HG03354 (cell line): ENCODE measurements at regions not wholly inside any gene's neighbourhood (a gene's known extent, or its start where the extent isn't known, plus 50 kb on each side); places are given as distances from the start of the nearest gene placed in this dataset.

Experiments used
- ATAC-seq: cut with Tn5 transposase; IDR thresholded peaks from one replicate; pipeline ENCODE4 v1.9.1; 2021; ENCODE audit warnings: mild to moderate bottlenecking; ENCODE audit not compliant: unreplicated experiment, poor library complexity, severe bottlenecking

- no peak for ATAC-seq
Measured at GRCh38 chr1:108051631-108052377, 86.8 kb upstream of the VAV3 start.

DNA sequence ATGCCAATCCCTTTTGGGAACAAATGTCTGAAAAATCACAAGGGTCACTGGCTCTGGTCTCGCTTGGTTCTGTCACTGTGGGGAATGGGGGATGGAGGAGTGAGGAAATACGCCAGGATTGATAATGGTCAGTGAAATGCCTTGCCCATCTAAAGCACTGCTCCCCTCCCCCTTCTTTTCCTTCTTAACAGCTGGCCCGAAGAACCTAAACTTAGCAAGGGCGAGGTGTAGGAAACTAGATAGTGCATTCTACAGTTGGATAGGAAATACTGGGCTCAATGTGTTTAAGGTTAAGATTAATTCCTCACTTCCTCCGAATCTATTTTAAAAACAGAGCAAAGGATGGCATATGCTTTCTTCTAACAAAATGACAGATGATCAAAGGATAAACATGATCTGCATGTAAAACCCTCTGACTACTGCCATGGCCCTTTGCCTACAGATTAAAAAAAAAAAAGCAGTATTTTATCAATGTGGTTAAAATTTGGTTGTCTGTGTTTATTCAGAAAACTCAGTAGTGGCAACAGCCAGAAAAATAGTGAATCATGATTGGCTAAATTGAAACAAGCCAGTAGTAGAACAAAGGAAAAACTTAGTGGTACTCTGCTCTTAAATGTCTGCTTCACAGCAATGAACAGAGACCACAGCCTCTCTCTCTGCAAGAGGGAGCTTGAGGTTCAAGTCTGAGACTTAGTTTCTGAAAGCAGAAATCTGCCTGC lies 86.1 kb upstream of the VAV3 start:
- no peak for ATAC-seq

DNA sequence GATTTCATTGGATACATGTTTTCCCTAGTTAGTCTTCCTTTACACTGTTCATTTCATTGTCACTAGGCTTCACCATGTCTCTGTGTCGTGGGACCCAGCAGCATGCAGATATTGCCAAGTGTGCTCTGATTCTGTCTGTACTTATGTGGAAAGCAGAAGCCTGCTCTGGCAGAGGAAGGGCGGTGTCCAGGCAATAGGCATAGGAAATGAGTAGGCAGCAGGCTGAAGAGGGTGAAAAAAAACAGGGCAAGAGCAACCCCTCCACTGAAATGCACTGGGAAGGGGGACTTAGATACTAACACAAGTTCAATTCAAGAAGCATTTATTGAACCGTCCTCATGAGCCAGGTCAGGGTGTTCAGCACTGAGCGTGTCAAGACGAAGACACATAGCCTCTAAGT lies 85.2 kb upstream of the VAV3 start:
- no peak for ATAC-seq

- no peak for ATAC-seq
Measured at GRCh38 chr1:108049178-108049819, 84.3 kb upstream of the VAV3 start.

DNA sequence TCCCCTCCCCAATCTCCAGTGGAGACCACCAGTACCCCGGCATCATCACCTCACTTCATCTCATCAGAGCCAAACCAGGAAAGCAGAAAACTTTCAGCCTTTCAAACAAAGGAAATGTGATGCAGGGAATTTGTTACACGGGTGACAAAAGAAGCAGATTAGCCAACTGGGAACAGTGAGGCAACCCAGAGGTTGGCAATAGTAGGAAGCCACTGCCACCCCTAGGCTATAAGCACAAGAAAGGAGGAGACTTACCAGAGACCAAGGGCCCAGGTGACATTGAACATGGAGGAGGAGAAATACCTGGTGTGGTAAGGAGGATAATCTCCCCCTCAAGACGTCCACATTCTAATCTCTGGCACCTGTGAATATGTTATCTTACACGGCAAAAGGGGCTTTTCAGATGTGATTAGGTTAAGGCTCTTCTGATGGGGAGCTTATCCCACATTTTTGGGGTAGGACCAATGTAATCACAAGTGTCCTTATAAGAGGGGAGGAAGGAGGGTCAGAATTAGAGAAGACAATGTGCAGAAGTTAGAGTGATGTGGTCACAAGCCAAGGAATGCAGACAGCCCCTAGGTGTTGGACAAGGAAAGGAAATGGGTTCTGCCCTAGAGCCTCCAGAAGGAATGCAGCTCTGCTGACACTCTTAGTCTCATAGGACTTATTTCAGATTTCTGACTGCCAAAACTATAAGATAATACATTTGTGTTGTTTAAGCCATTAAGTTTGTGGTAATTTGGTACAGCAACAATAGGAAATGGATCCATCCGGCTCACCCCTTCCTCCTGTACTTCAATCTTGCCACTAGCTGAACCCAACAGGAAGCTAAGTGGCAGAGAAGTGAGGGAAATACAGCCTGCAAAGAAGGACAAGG lies 83.6 kb upstream of the VAV3 start:
- no peak for ATAC-seq

GRCh38 chr1:108047085-108047484 lies 82.1 kb upstream of the VAV3 start:
- ATAC-seq: no peak

- ATAC-seq: no peak
Measured at GRCh38 chr1:108046026-108046425, 81.0 kb upstream of the VAV3 start.

DNA sequence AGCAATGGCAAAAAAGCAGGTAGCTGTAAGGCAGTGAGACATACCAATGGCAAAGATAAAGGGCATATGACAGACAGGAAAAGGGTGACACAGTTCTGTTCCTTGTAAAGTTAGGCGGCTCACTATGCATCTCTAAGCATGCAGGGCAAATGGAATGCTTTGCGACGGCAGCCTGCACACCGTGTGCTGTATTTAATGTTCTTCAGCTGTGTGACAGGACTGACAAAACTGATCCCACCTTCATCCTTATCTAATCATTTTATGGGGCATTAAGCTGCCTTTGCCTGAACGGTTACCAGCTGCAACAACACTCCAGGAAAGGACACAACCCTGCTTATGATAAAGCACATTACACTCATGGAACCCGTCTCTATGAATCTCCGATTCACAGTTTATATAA lies 80.5 kb upstream of the VAV3 start:
- no peak for ATAC-seq

- ATAC-seq: no peak
Measured at GRCh38 chr1:108044318-108044717, 79.3 kb upstream of the VAV3 start.

- ATAC-seq: no peak
Measured at GRCh38 chr1:108043707-108044106, 78.7 kb upstream of the VAV3 start.

DNA sequence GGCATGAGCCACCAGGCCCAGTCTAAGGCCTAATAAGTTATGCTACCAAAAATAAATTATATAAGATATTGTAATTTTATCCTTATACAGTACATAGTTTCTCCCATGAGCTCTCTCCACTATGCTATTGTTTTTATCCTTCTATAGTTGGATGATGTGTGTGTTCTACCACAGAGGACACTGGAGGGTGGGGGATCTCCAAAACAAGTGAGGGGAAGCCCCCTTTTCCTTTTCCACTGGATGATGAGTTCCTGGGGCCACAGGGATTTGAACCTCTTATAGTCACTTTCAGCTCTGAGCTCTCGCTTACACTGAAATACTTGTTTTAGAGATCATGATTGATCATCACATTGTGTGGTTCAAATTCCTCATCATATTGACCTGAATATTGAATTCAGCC lies 77.6 kb upstream of the VAV3 start:
- no peak for ATAC-seq

GRCh38 chr1:108041360-108042142 lies 76.6 kb upstream of the VAV3 start:
- no peak for ATAC-seq

DNA sequence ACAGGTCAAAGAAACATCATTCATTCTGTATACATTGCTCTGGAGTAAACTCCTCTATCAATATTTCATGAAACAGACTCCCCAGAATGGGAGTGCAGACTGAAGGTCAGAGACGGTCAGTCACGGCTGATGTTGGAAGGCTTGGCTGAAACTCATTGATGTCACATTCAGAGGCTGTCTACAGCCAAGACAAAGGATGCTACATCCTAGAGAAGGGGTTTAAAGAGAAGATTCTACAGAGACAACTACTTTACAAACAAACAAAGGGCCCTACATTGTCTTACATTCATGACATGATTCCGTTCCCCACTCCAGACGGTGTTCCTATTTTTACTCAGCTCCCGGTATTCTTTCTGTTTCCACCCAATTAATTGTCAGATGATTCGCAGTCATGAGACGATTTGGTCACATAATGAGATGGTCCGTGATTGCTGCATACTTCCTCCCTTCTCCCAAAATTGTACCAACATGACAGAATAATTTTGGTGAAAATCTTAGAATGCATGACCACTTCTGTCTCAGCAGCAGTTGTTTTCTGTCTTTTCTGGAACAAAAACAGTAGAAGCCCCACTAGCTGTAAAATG lies 73.8 kb upstream of the VAV3 start:
- ATAC-seq: no peak

DNA sequence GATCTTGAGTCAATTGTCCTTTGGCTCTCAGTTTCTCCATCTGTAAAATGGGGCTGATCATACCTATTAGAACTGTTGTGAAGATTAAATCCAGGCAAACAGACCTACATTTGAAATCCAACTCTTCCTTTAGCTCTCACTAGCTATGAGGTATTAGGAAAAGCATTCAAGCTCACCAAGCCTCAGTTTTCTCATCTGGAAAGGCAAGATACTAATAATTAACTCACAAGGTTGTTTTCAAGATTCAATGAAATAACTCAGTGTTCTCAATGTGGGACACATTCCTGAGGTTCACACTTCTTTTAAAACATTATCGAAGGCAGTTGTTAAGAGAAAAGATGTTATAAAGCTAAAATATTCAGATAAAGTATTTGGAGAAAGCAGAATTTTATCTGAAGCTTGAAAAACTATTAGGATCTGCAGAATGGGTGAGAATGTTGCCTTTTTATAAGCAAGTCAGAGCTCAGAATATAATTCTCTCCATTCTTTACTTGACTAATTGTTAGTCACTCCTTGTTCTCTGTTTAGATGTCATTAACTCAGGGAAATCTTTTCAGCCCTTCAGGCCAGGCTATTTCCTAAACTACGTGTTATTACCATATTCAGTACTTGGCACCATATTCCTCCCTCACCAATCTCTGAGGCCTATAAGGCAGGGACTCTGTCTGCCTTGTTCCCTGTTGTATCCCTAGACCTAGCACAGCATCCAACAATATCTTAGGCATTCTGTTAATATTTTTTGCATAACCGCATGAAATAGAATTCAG lies 72.0 kb upstream of the VAV3 start:
- ATAC-seq: no peak

DNA sequence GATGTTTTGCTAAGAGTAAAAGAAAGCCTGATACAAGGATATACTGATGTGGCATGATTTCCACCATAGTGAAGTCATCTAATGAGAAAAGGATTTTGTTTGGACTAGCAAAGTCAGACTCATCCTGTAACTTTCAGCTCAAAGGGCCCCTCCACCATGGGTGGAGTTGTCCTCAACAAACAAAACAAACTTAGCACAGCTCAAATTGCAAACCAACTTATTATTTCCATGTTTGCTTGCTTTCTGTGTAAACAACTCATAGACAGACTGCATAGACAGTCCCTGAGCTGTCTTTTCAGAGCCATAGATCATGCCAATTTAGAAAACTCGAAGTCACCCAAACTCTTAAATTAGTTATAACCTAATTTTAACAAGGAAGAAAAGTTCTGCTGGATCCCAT lies 69.4 kb upstream of the VAV3 start:
- no peak for ATAC-seq

DNA sequence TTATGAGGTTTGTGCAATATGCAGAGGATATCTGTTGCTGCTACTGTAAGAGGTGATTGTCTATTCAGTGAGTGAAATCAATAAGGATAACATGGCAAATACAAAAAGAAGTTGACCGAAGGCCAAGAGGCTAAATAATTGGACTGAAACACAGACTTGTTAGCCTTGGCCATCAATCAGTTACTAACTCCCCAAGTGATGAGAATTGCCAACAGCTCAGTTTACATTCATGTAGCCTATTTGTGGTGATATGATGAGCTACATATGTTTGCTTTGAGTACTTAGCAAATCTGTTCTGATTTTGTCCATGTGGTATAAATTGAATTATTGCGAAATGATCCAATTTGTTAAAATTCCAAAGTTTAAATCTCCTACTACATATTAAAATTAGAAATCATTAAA lies 68.6 kb upstream of the VAV3 start:
- ATAC-seq: no peak

GRCh38 chr1:108028841-108029388 lies 63.9 kb upstream of the VAV3 start:
- no peak for ATAC-seq

GRCh38 chr1:108027389-108027788 lies 62.4 kb upstream of the VAV3 start:
- ATAC-seq: no peak
